Chondrocyte (in vitro differentiated cells): ENCODE measurements at regions not wholly inside any gene's neighbourhood (a gene's known extent, or its start where the extent isn't known, plus 50 kb on each side); places are given as distances from the start of the nearest gene placed in this dataset.

Experiments
- DNase-seq: peaks from one replicate; pipeline ENCODE4 v3.0.0; 2021; ENCODE audit warnings: mixed read lengths, low spot score
- H3K27ac Mint-ChIP-seq: one replicate; pipeline ENCODE4 v1.8.0; 2021; ENCODE audit warnings: mild to moderate bottlenecking, moderate library complexity, mixed read lengths; ENCODE audit not compliant: unreplicated experiment
- H3K27me3 Mint-ChIP-seq: 2 replicates; pipeline ENCODE4 v1.8.0; 2021; ENCODE audit warnings: low read depth, mixed read lengths
- H3K36me3 Mint-ChIP-seq: 2 replicates; pipeline ENCODE4 v1.8.0; 2021; ENCODE audit warnings: low read depth, mixed read lengths
- H3K4me1 Mint-ChIP-seq: 2 replicates; pipeline ENCODE4 v1.8.0; 2021; ENCODE audit warnings: low read depth, mild to moderate bottlenecking, mixed read lengths
- H3K4me3 Mint-ChIP-seq: one replicate; pipeline ENCODE4 v1.8.0; 2021; ENCODE audit warnings: mild to moderate bottlenecking, moderate library complexity, mixed read lengths; ENCODE audit not compliant: unreplicated experiment
- H3K9me3 Mint-ChIP-seq: 2 replicates; pipeline ENCODE4 v1.8.0; 2021; ENCODE audit warnings: low read depth, mixed read lengths
- TF ChIP-seq, protein P1 (sequence below): fragments of 200-600 bp; sonication (generic); IDR thresholded peaks from 2 replicates; pipeline ENCODE4 v1.5.0; 2021; ENCODE audit warnings: antibody characterized with exemption, mild to moderate bottlenecking, moderate library complexity

DNA sequence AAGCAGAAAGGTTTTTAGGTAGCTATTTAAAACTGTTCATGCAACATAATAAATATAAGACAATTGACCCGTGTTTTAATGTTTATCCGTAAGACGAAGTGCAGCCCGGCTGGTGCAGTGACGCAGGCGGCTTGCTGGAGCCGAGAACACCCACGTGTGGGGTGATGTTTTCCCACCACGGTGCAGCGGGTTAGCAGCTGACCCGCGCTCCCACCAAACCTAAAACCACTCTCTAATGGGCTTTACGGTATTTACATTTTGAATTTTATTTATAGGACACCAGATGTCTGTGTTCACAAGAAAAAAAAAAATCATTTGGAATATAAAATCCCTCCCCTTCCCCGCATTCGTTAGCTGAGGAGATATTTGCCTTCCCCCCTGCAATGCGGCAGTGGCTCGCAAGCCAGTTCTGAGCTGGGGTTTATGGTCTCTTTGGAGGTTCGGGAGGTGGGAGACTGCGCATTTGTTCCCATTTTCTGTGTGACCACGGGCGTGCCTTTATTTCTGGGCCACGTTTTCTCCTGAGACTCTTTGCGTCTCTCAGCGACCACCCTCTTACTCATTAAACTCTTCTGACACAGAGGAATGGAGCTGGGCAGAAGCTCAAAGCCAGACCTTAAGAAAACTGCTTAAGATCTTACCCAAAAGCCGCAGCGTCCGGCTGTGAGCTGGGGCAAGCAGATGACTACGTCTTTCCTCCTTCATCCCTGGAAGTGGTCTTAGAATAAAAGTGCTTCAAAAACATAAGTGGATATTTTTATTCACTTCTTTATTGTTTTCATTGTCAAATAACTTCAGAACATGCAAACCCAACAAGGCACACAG, 301.1 kb downstream of the IRF8 start:
- Mint-ChIP-seq H3K4me1 (peaks cover 13% of the 10 kb centered on the region), H3K36me3 (no peaks in the 10 kb centered on the region), H3K27ac (no peak overlapping the region), H3K27me3 (peaks cover 39% of the 10 kb centered on the region), H3K4me3 (no peak overlapping the region), H3K9me3 (no peaks in the 10 kb centered on the region)
- no peak for DNase-seq
- TF ChIP-seq, protein P1, sequence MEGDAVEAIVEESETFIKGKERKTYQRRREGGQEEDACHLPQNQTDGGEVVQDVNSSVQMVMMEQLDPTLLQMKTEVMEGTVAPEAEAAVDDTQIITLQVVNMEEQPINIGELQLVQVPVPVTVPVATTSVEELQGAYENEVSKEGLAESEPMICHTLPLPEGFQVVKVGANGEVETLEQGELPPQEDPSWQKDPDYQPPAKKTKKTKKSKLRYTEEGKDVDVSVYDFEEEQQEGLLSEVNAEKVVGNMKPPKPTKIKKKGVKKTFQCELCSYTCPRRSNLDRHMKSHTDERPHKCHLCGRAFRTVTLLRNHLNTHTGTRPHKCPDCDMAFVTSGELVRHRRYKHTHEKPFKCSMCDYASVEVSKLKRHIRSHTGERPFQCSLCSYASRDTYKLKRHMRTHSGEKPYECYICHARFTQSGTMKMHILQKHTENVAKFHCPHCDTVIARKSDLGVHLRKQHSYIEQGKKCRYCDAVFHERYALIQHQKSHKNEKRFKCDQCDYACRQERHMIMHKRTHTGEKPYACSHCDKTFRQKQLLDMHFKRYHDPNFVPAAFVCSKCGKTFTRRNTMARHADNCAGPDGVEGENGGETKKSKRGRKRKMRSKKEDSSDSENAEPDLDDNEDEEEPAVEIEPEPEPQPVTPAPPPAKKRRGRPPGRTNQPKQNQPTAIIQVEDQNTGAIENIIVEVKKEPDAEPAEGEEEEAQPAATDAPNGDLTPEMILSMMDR, result no peak

DNA sequence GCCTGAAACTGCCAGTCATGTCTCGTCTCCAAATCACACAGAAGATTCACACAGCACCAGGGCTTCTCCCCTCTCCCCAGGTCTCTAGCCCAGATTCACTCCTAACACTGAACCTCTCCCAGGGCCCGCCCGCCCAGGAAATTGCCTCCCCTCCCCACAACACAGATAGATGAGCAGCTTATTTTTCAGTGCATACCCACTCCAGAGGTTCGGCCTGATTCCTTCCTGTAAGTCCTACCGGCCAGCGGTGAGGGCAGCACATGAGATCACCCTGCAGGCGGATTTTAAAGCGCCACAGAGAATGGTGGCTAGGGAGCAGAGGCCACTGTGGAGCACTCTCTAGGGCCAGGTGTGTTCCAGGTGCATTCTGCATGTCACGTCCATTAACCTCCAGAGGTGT, 301.8 kb downstream of the IRF8 start:
- peaks cover 39% of the 10 kb centered on the region for H3K27me3 Mint-ChIP-seq
- H3K4me3 Mint-ChIP-seq, result no peak overlapping the region
- TF ChIP-seq, protein P1, result no peak
- peaks cover 13% of the 10 kb centered on the region for H3K4me1 Mint-ChIP-seq
- no peak for DNase-seq
- H3K36me3 Mint-ChIP-seq, result no peaks in the 10 kb centered on the region
- H3K9me3 Mint-ChIP-seq, result no peaks in the 10 kb centered on the region
- H3K27ac Mint-ChIP-seq, result no peak overlapping the region

DNA sequence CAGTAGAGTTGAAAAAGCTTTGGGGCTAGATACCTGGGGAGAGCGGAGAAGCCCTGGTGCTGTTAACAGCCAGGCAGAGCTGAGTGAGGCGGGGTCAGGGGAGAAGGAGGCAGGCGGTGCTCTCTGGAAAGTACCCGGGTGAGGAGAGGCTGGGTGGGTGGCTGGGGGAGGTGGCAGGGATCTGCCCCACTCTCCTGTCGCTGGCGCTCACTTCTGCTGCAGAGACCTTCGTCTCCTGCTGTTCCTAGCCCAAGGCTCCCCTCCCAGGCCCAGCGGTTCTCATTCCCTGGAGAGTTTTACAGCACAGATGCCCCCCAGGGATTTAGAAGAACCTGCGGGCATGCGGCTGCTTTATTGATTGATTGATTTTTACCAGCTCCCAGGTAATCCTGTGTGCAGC, 302.8 kb downstream of the IRF8 start:
- peaks cover 39% of the 10 kb centered on the region for H3K27me3 Mint-ChIP-seq
- peaks cover 3% of the 10 kb centered on the region for H3K4me1 Mint-ChIP-seq
- no peak overlapping the region for H3K27ac Mint-ChIP-seq
- DNase-seq, result no peak
- TF ChIP-seq, protein P1, result no peak
- H3K4me3 Mint-ChIP-seq, result no peak overlapping the region
- no peaks in the 10 kb centered on the region for H3K36me3 Mint-ChIP-seq
- H3K9me3 Mint-ChIP-seq, result no peaks in the 10 kb centered on the region

DNA sequence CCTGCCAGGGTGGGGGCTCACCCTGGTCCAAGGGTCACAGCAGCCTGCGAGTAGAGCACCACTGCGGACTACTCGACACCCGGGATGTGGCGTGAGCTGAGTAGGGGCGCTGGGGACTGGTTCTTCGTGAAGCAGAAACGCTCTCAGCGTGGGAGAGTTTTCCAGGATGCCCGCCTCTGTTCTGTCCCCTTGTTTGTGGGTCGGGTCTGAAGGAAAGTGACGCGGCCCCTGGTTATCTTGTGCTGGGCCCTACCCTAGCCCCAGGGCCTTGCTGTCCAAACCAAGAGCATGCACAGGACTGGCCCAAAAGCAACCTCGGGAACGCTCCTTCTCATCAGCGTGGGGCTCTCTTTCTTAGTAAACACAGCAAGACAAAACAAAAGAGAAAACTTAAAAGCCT, 303.3 kb downstream of the IRF8 start:
- no peak for DNase-seq
- TF ChIP-seq, protein P1, result no peak
- H3K36me3 Mint-ChIP-seq, result no peaks in the 10 kb centered on the region
- no peaks in the 10 kb centered on the region for H3K4me1 Mint-ChIP-seq
- H3K9me3 Mint-ChIP-seq, result no peaks in the 10 kb centered on the region
- peaks cover 39% of the 10 kb centered on the region for H3K27me3 Mint-ChIP-seq
- H3K4me3 Mint-ChIP-seq, result no peak overlapping the region
- no peak overlapping the region for H3K27ac Mint-ChIP-seq

DNA sequence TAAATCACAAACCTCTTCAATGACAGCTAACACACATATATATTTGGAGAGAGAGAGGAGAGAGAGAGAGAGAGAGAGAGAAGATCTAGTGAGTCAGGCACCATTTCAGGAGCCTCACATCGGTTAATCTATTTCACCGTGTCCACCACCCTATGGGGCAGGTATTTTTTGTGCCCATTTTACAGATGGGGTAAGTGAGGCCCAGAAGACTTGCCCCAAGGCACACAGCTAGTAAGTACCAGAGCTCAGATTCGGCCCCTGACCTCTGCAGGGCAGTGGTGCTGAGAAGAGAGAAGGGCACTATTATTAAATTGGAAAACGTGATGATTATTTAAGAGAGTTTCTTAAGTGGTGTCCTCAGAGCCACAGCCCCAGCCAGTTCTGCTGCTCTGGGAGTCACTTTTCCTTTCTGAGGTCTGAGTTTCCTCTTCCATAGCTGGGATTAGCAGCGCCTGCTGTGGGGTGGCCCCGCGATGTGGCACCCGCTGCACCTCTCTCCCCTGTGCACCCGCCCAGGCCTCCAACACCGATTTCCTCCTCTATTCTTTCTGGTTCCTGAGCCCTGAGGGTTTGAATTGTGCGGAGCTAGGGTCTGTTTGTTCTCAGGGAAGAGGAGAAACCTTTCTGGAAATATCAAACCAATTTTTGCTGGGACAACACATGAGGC, 303.9 kb downstream of the IRF8 start:
- no peaks in the 10 kb centered on the region for H3K9me3 Mint-ChIP-seq
- TF ChIP-seq, protein P1, result no peak
- no peaks in the 10 kb centered on the region for H3K4me1 Mint-ChIP-seq
- no peak overlapping the region for H3K4me3 Mint-ChIP-seq
- H3K27me3 Mint-ChIP-seq, result peaks cover 39% of the 10 kb centered on the region
- no peaks in the 10 kb centered on the region for H3K36me3 Mint-ChIP-seq
- DNase-seq, result no peak
- H3K27ac Mint-ChIP-seq, result no peak overlapping the region
